ENCODE measurements at regions not wholly inside any gene's neighbourhood (a gene's known extent, or its start where the extent isn't known, plus 50 kb on each side); places are given as distances from the start of the nearest gene placed in this dataset.

DNA sequence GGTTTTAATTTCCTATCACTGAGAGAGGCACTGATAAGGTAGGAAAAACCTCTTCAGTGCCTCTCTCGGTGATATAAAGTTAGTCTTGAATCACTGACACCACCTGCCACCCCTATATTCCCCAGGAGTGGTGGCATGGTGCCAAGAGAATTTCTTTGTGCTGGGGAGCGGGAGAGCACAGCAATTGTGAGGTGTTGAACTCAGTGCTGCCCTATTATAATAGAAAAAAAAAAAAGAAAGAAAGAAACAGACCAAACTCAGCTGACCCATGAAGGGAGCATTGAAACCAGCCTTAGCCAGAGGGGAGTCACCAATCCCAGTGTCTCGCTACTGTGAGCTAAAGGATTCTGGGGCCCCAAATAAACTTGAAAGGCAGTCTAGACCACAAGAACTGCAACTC is 201.4 kb upstream of the STT3B start:
- TF ChIP-seq CTCF (IDR thresholded peaks at IDR 0.05; ENCODE audit: extremely low read depth in 1 of 2, insufficient read depth in 1 of 2, low read depth in 1 of 2, low read length in 2 of 2) (no peak), POLR2A (IDR thresholded peaks at IDR 0.05; ENCODE audit: low read depth, low read length) (no peak), POLR2AphosphoS5 (IDR thresholded peaks at IDR 0.05; ENCODE audit: insufficient read depth, low read depth, low read length) (no peak)

All from endothelial cell of umbilical vein (primary cell).